GM18520 (cell line): ENCODE measurements at regions not wholly inside any gene's neighbourhood (a gene's known extent, or its start where the extent isn't known, plus 50 kb on each side); places are given as distances from the start of the nearest gene placed in this dataset.

Experiments
- ATAC-seq: cut with Tn5 transposase; IDR thresholded peaks from one replicate; pipeline ENCODE4 v1.9.1; 2021; ENCODE audit not compliant: unreplicated experiment

DNA sequence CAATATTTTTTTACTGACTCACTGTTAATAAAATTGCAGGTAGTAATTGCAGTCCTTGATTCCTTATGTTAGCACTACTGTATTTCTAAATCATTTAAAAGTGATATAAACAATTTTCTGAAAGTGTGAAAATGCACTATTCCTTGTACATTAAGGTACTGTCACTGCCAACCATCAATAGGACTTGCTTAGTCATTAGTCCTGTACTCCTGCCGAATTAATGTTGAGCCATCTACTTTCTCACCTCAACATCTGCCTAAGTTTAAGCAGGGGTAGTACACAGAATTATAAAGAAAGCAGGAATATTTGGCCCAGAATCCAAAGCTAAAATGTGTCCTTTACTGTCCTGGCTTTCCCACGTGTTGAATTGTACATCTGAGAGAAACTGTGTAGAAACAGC is 87.0 kb upstream of the TRPC3 start:
- no peak for ATAC-seq

DNA sequence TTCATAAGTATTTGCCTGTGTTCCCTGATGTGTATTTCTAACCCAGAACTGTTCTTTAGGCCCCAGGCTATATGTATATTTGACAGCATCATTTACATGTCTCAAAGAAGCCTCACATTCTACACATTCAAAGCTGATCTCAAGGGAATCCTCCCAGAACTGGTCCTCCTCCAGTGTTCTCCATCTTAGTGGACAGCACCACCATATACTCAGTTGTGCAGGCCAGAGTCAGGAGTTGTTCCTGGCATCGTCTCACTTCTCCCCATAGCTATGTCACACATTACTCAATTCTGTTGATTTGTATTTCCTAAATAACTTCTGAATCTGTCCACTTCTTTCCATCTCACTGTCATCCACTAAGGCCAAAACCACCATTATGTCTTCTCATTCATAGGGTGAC is 82.8 kb upstream of the TRPC3 start:
- no peak for ATAC-seq

DNA sequence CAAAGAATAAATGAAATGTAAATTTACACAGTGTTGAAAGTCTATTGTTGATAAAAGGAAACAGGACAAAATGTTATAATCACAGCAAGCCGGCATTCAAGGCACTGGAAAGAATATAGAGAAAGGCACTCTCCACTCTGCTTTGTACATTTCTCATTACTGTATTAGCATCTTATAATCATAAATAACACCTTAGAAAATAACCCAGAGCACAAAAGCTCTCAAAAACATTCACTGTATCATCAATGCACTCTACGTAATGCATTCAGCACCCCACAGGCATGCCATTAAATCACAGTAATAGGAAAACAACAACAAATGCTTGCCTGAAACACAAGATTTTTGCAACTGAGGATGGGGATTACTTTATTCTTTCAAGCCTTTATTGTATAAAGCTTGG is 75.3 kb upstream of the TRPC3 start:
- no peak for ATAC-seq

DNA sequence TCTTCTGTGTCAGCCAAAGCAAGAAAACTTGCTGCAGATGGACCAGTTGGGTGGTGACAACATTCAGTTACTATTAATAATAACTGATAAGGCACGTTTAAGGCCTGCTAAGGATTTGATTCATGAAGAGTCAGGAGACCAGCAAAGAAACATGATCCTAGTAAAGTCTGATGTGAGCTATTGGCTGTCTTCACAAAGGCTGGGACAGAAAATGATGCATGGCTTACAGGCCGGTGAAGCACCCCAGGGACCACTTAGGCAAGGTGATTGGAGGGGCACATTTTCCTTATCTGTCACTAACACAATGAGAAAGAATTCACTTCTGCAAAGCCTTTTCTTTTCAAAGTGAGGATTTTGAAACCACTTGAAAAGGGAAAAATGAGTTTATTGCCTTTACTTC is 65.4 kb upstream of the TRPC3 start:
- no peak for ATAC-seq

GRCh38 chr4:122015203-122015602 is 63.3 kb upstream of the TRPC3 start:
- no peak for ATAC-seq

DNA sequence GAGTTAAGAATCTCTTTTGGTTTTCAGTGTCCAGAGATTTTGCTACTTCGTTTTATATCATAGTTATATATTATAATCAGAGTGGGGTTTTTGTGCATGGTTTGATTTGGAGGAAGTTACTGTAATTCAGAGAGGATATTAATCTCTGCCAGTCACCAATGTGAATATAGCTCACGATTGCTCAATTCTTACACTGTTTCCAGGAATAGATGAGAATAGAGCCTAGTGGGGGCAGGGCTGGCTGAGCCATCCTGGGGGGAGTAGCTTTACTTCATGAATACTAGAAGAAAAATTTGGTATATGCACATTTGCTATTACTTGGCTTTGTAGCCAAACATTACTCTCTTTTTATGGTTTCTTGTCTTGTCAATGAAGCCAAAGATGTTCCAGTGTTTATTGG is 60.9 kb upstream of the TRPC3 start:
- ATAC-seq: no peak

DNA sequence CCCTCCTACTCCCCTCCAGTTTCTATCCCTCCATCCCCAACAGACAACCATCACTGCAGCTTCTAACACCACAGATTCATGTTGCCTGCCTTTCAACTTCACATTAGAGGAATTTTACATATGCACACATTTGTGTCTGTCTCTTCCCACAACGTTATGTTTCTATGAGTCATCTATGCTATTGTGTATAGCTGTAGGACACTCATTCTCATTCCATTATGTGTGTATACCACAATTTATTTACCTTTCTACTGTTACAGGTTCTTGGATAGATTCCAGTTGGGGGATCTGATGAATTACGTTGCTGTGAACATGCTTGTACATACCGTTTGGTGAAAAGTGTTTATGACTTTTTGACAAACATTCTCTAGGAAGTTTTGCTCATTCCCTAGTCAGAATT is 58.8 kb upstream of the TRPC3 start:
- no peak for ATAC-seq

GRCh38 chr4:122009524-122009923 is 57.7 kb upstream of the TRPC3 start:
- ATAC-seq: no peak

DNA sequence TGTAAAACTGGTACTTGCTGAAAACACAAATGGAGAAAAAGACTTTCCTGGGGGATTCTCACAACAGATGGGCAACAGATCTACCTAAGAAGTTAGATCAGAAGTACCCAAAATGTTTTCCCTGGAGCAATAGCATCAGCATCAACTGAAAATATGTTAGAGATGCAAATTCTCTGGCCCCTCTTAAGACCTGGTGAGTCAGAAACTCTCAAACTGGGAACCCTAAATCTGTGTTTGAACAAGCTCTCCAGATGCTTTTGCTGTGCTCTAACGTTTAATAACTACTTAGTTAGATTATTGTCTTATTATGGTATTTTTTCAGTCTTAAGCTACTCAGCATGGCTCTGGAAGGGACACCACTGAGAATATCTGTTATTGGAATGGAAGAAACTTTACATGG is 55.2 kb upstream of the TRPC3 start:
- ATAC-seq: no peak

DNA sequence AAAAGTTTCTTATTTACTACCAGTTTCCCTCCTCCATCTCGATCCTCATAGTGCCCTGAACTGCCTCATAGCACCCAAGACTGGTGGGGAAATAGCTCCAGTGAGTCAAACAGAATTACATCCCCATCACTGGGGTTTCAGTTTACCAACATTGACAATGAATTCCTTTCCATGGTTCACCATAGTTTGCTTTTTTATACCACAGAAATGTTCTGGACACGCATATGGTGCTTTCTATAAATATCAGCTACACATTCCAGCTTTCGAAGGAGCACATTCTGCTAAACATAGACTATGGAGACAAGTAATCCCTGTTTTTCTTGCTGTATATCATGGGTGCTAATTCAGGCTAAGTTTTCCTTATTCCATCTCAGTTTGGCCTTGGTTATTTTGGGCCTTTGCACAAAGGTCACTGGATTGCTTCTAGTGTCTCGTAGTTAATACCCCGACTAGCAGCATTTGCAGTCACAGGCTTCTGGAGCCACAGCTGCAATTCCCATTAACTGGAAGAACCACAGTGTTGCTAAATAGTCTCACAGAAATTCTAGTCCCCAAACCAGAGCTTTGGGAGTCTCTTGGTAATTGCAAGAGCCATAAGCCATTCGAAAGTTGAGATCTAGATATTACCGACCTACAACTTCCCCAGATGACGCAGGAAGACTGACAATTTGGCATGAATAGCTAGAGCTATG is 53.4 kb upstream of the TRPC3 start:
- ATAC-seq: no peak

DNA sequence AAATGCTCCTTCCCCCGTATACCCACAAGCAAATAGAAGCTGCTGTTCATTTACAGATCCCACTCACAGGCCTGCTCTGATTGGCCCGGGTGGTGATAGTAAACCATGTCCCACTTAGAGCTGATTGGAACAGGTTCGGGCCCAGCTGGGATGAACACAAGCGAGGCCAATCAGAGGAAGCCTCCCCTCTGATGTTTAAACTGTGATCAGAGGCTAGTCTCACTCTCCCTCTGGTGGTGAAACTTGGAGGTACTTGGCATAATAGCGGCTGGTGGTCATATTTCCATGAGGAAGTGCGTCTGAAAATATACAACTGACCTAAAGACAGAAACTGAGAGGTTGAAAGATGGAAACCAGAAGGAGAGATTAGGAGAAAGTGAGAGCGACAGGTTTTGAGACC is 51.5 kb upstream of the TRPC3 start:
- peak; percentile 53 for ATAC-seq
